RPMI7951 (cell line): ENCODE measurements at regions not wholly inside any gene's neighbourhood (a gene's known extent, or its start where the extent isn't known, plus 50 kb on each side); places are given as distances from the start of the nearest gene placed in this dataset.

ENCODE experiments used
- DNase-seq: peaks from one replicate; pipeline ENCODE4 v3.0.0-alpha.2; 2012; ENCODE audit warnings: low read depth

- DNase-seq, result no peak
Measured at GRCh38 chr2:15719566-15720313, 128.1 kb downstream of the DDX1 start.

- DNase-seq, result no peak
Measured at GRCh38 chr2:15720561-15721307, 129.1 kb downstream of the DDX1 start.

GRCh38 chr2:15721411-15722067, 129.9 kb downstream of the DDX1 start:
- DNase-seq, result no peak

GRCh38 chr2:15722980-15723379, 131.3 kb downstream of the DDX1 start:
- DNase-seq, result no peak

- no peak for DNase-seq
Measured at GRCh38 chr2:15724235-15724634, 132.6 kb downstream of the DDX1 start.

GRCh38 chr2:15725101-15725781, 133.6 kb downstream of the DDX1 start:
- DNase-seq, result no peak

GRCh38 chr2:15725782-15726112, 134.1 kb downstream of the DDX1 start:
- no peak for DNase-seq

- DNase-seq, result no peak
Measured at GRCh38 chr2:15726321-15727057, 134.8 kb downstream of the DDX1 start.

GRCh38 chr2:15727396-15728244, 136.0 kb downstream of the DDX1 start:
- no peak for DNase-seq

- no peak for DNase-seq
Measured at GRCh38 chr2:15728245-15728938, 136.7 kb downstream of the DDX1 start.

GRCh38 chr2:15729001-15729400, 137.3 kb downstream of the DDX1 start:
- DNase-seq, result no peak

- peak; percentile 11 for DNase-seq
Measured at GRCh38 chr2:15729709-15730544, 138.3 kb downstream of the DDX1 start.

- peak; percentile 94 for DNase-seq
Measured at GRCh38 chr2:15730545-15731212, 139.0 kb downstream of the DDX1 start.

- no peak for DNase-seq
Measured at GRCh38 chr2:15731213-15731888, 139.7 kb downstream of the DDX1 start.

GRCh38 chr2:15731889-15732271, 140.2 kb downstream of the DDX1 start:
- DNase-seq, result no peak

GRCh38 chr2:15732341-15733077, 140.8 kb downstream of the DDX1 start:
- no peak for DNase-seq
